K562 (cell line): ENCODE measurements at regions not wholly inside any gene's neighbourhood (a gene's known extent, or its start where the extent isn't known, plus 50 kb on each side); places are given as distances from the start of the nearest gene placed in this dataset.

ENCODE experiments used
- ATAC-seq: fragments of 200-7000 bp; cut with Tn5 transposase; 3 replicates; pipeline ENCODE4 v1.9.1; 2020; ENCODE audit warnings: moderate library complexity
- BruUV-seq: library from RNA; stranded (reverse); fragments of 400-500 nt; replicated peaks from 2 replicates; lab custom pipeline; 2021; lab: Mats Ljungman, UMichigan
- CTCF ChIA-PET: fragments of 300-600 bp; formaldehyde crosslinking; extraction: SDS; loops from one replicate; lab custom pipeline; 2021; ENCODE audit warnings: low intra/inter-chr PET ratio; lab: Yijun Ruan, JAX
- POLR2A ChIA-PET: fragments of 300-600, 350-650 bp; sonication (Branson Sonifier 250); formaldehyde crosslinking; extraction: SDS; loops from one replicate; lab custom pipeline; 2021; ENCODE audit warnings: antibody characterized with exemption, inconsistent platforms; lab: Yijun Ruan, JAX
- DNase-seq, 4 experiments: peaks; one replicate each; pipeline versions ENCODE4 v3.0.0 to v3.0.0-alpha.2; 2011 to 2018; ENCODE audit warnings: low spot score in 3 of 4, mixed read lengths in 3 of 4; ENCODE audit errors: extremely low read depth in 1 of 4
- FAIRE-seq: peaks from 2 replicates; lab custom pipeline; 2011; peaks lifted over from hg19 to GRCh38; lab: Jason Lieb, UNC
- H2AFZ ChIP-seq: 2 replicates; pipeline ENCODE4 v1.6.0; 2011; ENCODE audit warnings: low read depth, low read length, control low read depth, inconsistent platforms
- H3K27ac ChIP-seq: fragments of 200-600 bp; 3 replicates; pipeline ENCODE4 v1.8.0; 2011; ENCODE audit warnings: low read depth, mild to moderate bottlenecking, control low read depth, inconsistent platforms, low read length, moderate library complexity, mixed read lengths; ENCODE audit errors: extremely low read depth
- H3K27me3 ChIP-seq, 2 experiments: fragments of 300-600 bp in 1 of 2; 2 replicates in 1 of 2; 3 replicates in 1 of 2; pipeline versions ENCODE4 v1.6.0 to v1.8.0; 2011; ENCODE audit warnings: inconsistent platforms in 2 of 2, low read length in 2 of 2, mild to moderate bottlenecking in 1 of 2, mixed read lengths in 1 of 2, moderate library complexity in 1 of 2; ENCODE audit not compliant: control insufficient read depth in 2 of 2, insufficient read depth in 2 of 2
- H3K36me3 ChIP-seq: fragments of 300-600 bp; 3 replicates; pipeline ENCODE4 v1.8.0; 2011; ENCODE audit warnings: mild to moderate bottlenecking, low read length, inconsistent platforms; ENCODE audit not compliant: control insufficient read depth, insufficient read depth
- H3K4me1 ChIP-seq, 2 experiments: fragments of 200-600 bp in 1 of 2; replicated peaks in 1 of 2; 2 replicates in 1 of 2; 3 replicates in 1 of 2; pipeline versions ENCODE4 v1.5.1 to v1.8.0; 2011; ENCODE audit warnings: inconsistent platforms in 2 of 2, low read length in 2 of 2, mild to moderate bottlenecking in 1 of 2, mixed read lengths in 1 of 2, moderate library complexity in 1 of 2; ENCODE audit not compliant: control insufficient read depth in 2 of 2, insufficient read depth in 2 of 2
- H3K4me2 ChIP-seq: 2 replicates; pipeline ENCODE4 v1.6.1; 2011; ENCODE audit warnings: low read length, control low read depth, inconsistent platforms, mixed read lengths; ENCODE audit not compliant: insufficient read depth
- H3K4me3 ChIP-seq: fragments of 200-600 bp; sonication (generic), shearing (Covaris generic); 2 replicates; pipeline ENCODE4 v1.5.1; 2016; ENCODE audit warnings: control low read depth, inconsistent platforms
- H3K79me2 ChIP-seq: fragments of 200-600 bp; 3 replicates; pipeline ENCODE4 v1.8.0; 2011; ENCODE audit warnings: low read length, inconsistent platforms; ENCODE audit not compliant: control insufficient read depth, insufficient read depth
- H3K9ac ChIP-seq, 2 experiments: 2 replicates each; pipeline versions ENCODE4 v1.6.0 to v1.6.1; 2011; ENCODE audit warnings: low read depth in 2 of 2, low read length in 2 of 2, control low read depth in 1 of 2, inconsistent platforms in 1 of 2, mild to moderate bottlenecking in 1 of 2, mixed read lengths in 1 of 2; ENCODE audit not compliant: insufficient read depth in 1 of 2
- H3K9me1 ChIP-seq: one replicate; pipeline ENCODE4 v1.6.0; 2011; ENCODE audit warnings: inconsistent platforms, mild to moderate bottlenecking, low read length, moderate library complexity; ENCODE audit not compliant: control insufficient read depth, insufficient read depth
- H3K9me3 ChIP-seq: replicated peaks from 2 replicates; pipeline ENCODE4 v1.5.1; 2011; ENCODE audit warnings: low read depth, low read length, inconsistent platforms; ENCODE audit not compliant: control insufficient read depth, insufficient read depth
- H4K20me1 ChIP-seq: replicated peaks from 2 replicates; pipeline ENCODE4 v1.6.1; 2011; ENCODE audit warnings: low read length, inconsistent platforms, mixed read lengths; ENCODE audit not compliant: control insufficient read depth, insufficient read depth
- GTF2F1 ChIP-seq: IDR thresholded peaks from 2 replicates; pipeline ENCODE4 v1.6.1; 2011; ENCODE audit warnings: low read depth, low read length, improper control_type of control experiment
- MAFG ChIP-seq: fragments of 450-650 bp; conservative IDR thresholded peaks from 2 replicates; pipeline ENCODE4 v1.6.1; 2016; ENCODE audit warnings: missing genetic modification characterization, missing compliant biosample characterization
- POLR3G ChIP-seq: IDR thresholded peaks from 2 replicates; pipeline ENCODE4 v1.6.1; 2011; ENCODE audit not compliant: insufficient read length, insufficient replicate concordance; ENCODE audit errors: extremely low read depth
- WGBS: fragments of 100-300 bp; shearing (Covaris generic); methylation state at CpG from one replicate; pipeline ENCODE4 v1.1.6; 2016; ENCODE audit warnings: low coverage, mixed read lengths; ENCODE audit not compliant: insufficient coverage; ENCODE audit errors: missing lambda C conversion rate; 5-methylcytosine and 5-hydroxymethylcytosine counted together
- in situ Hi-C: fragments of 300-500 bp; cut with MboI; formaldehyde crosslinking; loops from 4 replicates; pipeline ENCODE4 v1.15.0; 2018; ENCODE audit warnings: inconsistent platforms, mixed read lengths
- intact Hi-C: fragments of 100-400 bp; cut with micrococcal nuclease; formaldehyde crosslinking; loops from 2 replicates; pipeline ENCODE4 v1.14.2; 2022

DNA sequence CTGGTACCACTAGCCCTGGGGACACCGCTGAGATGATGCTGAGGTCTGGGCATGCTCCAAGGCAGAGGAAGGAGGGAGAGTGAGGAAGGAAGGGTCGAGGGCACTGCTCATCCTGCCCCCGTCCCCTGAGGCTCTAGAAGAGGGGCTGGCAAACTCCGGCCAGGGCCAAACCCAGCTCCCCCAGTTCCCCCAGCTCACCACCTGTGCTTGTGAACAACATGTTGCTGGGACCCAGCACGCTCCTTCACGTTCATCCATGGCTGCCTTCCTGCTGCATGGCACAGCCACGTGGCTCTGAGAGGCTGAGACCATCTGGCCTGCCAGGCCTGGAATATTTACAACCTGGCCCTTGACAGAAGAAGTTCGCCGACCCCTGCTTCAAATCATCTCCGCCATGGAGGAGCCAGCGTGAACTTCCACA lies 81.2 kb downstream of the RBFOX3 start:
- CTCF ChIA-PET, result no interaction called here
- Histone ChIP-seq H3K9me1 (no peaks in the 10 kb centered on the region), H3K4me2 (no peak overlapping the region)
- intact Hi-C loops, result no loop called here
- no TSS peak for BruUV-seq
- TF ChIP-seq POLR3G (no peak), GTF2F1 (no peak)
- TF ChIP-seq, all 486 proteins: peak for 0
- POLR2A ChIA-PET, result no interaction called here
- Histone ChIP-seq H3K27me3 (peaks cover 39 to 93% of the 10 kb centered on the region in 2 experiments), H3K4me1 (peaks cover 0 to 3% of the 10 kb centered on the region in 2 experiments; a peak in 1 of 5 replicates), H3K27ac (no peak overlapping the region), H3K9me3 (no peaks in the 10 kb centered on the region), H3K36me3 (no peaks in the 10 kb centered on the region), H4K20me1 (peaks cover 11% of the 10 kb centered on the region; the same call in 1 of the 2 replicates), H3K4me3 (no peak overlapping the region), H2AFZ (no peak overlapping the region), H3K79me2 (no peaks in the 10 kb centered on the region), H3K9ac (no peak overlapping the region)
- WGBS, result 0% methylated on average over 8 of the region's 11 CpGs
- ATAC-seq, result no peak
- in situ Hi-C loops, result no loop called here
- no peak for DNase-seq
- FAIRE-seq, result no peak

DNA sequence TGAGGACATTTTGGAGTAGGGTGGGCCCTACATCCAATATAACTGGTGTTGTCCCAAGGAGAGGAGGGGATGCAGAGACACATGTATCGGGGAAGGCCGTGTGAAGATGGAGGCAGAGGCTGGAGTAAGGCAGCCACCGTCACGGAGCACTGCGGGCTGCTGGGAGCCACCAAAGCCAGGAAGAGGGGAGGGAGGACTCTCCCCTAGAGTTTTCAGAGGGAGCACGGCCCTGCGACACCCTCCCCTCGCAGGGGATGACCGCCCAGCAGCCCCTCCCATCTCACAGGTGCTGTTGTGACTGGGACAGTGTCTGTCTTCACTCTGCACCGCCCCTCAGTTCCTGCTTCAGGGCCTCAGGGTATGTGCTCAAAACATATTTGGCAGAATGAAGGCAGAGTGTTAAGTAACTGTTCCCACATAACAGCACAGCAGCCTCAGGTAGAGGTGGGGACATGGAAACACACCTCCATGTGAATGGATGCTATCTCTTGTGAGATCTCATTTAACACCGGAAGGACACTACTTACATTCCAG lies 82.2 kb downstream of the RBFOX3 start:
- Histone ChIP-seq H3K27me3 (peaks cover 46 to 96% of the 10 kb centered on the region in 2 experiments), H4K20me1 (peaks cover 11% of the 10 kb centered on the region; the same call in 1 of the 2 replicates), H3K79me2 (no peaks in the 10 kb centered on the region), H3K27ac (no peak overlapping the region), H3K36me3 (no peaks in the 10 kb centered on the region), H3K9me3 (no peaks in the 10 kb centered on the region), H3K9me1 (no peaks in the 10 kb centered on the region), H3K9ac (no peak overlapping the region), H2AFZ (no peak overlapping the region), H3K4me1 (peaks cover 0 to 3% of the 10 kb centered on the region in 2 experiments; a peak in 1 of 5 replicates), H3K4me3 (no peak overlapping the region), H3K4me2 (no peak overlapping the region)
- ChIA-PET CTCF (no interaction called here), POLR2A (no interaction called here)
- DNase-seq, result no peak
- in situ Hi-C loops (no loop called here), intact Hi-C loops (no loop called here)
- no peak for ATAC-seq
- BruUV-seq, result no TSS peak
- WGBS, result under 1% methylated on average over 11 of the region's 11 CpGs
- no peak for TF ChIP-seq MAFG (tag)
- no peak for FAIRE-seq
